Left cardiac atrium (tissue), 4 donors: ENCODE measurements at regions not wholly inside any gene's neighbourhood (a gene's known extent, or its start where the extent isn't known, plus 50 kb on each side); places are given as distances from the start of the nearest gene placed in this dataset.
"Not testable (repeated sequence)": the region's sequence is repeated elsewhere in the genome, so short reads cannot be mapped to it uniquely, and the experiment has no call there.

Experiments used
- ATAC-seq, 2 donors: fragments of 200-7000 bp; cut with Tn5 transposase; one replicate each; pipeline ENCODE4 v1.9.1; 2020; ENCODE audit warnings: mild to moderate bottlenecking in 2 of 2, moderate library complexity in 2 of 2
- DNase-seq: peaks from one replicate; pipeline ENCODE4 v3.0.0-alpha.2; 2020
- intact Hi-C, 2 donors: fragments of 100-400 bp; cut with DNase I; formaldehyde crosslinking; loops; one replicate each; pipeline versions ENCODE4 v1.14.1 to v1.15.1; 2022 to 2023
- donor health status: DM: no; HTN: yes; CAD: no.
- donor health status: DM: no; HTN: yes; CAD: no; lungs with severe emphysema.
- donor health status: DM: yes; HTN: yes; CAD: no.
- donor health status: Dilated cardiomyopathy.

- ATAC-seq (no peak), DNase-seq (no peak)
- intact Hi-C loops: no loop called here
Measured at GRCh38 chr17:14442798-14443528, 142.1 kb downstream of the HS3ST3B1 start.

DNA sequence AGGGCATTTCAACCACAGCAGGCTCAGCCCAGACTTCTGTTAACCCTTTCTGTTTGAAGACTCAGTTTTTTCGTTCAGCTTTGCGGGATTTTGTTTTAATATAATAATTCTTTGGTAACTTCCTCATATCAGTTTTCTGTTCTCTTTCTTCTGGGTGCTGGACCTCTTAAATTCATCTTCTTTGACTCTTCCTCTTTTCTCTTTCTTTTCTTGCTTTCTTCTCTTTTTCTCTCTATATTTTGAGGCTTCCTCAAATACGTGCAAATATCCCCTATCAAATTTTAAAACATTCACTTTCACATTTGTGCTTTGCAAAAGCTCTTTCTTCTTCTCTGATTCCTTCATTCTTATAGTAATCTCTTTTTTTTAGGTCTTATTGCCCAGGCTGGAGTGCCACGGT is 136.3 kb downstream of the HS3ST3B1 start:
- no peak for DNase-seq
- ATAC-seq: no peak
- intact Hi-C loops: no loop called here

DNA sequence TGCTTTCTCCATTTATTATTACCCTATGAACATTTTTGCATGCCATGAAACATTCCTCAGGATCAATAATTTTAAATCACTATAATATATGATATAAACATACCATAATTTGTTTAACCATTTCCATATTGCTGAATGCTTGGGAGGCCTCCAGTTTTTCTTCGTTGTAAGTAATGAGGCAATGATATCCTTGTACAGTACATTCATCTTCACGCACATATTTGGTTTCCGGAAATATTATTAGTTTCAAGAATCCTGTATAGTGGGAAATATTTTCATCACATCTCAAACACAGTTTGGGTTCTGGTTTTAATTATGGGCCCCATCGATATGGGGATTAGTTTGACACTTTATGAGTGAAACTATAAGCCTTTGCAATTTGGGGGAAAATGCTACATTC is 135.4 kb downstream of the HS3ST3B1 start:
- ATAC-seq (no peak), DNase-seq (no peak)
- intact Hi-C loops: no loop called here

DNA sequence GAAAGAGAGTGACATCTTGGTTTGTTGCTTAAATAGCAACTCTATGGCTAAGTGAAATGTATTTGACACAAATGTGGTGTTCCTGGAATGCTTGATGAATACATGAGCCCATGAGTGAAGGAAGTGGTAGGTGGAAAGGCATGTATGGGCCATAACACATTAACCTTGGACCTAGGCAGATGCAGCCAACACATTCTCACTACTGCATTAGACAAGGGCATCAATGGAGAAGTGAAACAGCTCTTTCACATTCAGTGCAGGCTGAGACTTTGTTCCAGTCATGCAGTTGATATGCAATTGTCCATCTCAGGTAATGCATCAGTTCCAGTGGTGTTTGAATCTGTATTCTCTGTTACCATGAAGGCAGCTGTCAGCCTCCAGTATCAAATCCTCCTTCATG is 133.6 kb downstream of the HS3ST3B1 start:
- no peak for ATAC-seq
- intact Hi-C loops: no loop called here

DNA sequence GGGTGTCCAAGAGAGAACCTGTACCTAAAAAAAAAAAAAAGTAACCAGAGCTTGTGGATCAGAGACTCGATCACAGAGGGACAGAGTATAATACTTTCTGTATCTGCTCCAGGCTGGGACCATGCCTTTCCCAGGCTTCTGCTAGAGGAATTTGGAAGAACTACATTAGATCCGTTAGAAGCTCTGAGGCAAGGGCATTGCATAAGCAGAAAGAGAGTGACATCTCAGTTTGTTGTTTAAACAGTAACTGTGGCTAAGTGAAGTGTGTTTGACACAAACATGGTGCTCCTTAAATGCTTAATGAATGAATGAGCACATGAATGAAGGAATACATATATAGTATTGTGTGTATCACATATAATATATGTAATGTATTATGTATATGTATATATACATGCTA is 131.2 kb downstream of the HS3ST3B1 start:
- DNase-seq (no peak), ATAC-seq (no peak)
- intact Hi-C loops: no loop called here

More for the DNA sequence above, 133.6 kb downstream of the HS3ST3B1 start:
- no peak for DNase-seq

GRCh38 chr17:14429084-14429483 is 128.2 kb downstream of the HS3ST3B1 start:
- ATAC-seq (no peak), DNase-seq (no peak)
- intact Hi-C loops: no loop called here

DNA sequence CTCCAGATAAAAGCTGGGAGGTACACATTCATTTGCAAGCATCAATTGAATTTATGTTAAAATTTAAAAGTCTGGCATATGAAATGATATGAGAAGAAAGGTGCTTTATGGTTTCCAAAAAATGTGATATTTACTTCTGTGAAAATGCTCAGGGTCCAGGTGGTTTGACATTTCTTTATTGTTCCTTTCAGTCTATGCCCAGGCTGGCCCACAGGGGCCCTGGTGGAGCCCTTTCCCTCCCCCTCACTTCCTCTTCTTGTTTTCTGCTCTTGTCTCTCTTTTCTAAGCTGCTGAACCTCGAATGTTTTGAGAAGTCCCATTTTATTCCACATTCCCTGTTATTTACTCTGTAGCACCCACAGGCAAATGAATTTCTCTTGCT is 127.8 kb downstream of the HS3ST3B1 start:
- peak in 1 of 2 donors; percentile 65 for ATAC-seq
- intact Hi-C loops: no loop called here
- no peak for DNase-seq

- ATAC-seq: peak; percentile 46 to 84
- no peak for DNase-seq
- intact Hi-C loops: no loop called here
Measured at GRCh38 chr17:14427900-14428647, 127.2 kb downstream of the HS3ST3B1 start.

DNA sequence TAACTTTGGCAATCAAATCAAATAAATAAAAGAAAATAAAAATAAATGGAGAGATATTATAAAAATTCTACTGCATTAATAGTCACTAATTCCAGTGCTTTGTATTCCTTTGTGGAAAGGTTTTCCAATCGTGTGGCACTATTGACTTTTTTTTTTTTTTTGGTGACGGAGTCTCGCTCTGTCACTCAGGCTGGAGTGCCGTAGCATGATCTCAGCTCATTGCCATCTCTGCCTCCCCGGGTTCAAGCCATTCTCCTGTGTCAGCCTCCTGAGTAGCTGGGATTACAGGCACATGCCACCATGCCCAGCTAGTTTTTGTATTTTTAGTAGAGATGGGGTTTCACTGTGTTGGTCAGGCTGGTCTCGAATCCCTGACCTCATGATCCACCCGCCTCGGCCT is 122.3 kb downstream of the HS3ST3B1 start:
- intact Hi-C loops, ATAC-seq, DNase-seq: not testable (repeated sequence)

GRCh38 chr17:14417336-14417735 is 116.5 kb downstream of the HS3ST3B1 start:
- ATAC-seq (no peak), DNase-seq (no peak)
- intact Hi-C loops: no loop called here

GRCh38 chr17:14409292-14409691 is 108.4 kb downstream of the HS3ST3B1 start:
- intact Hi-C loops: no loop called here
- no peak for DNase-seq
- no peak for ATAC-seq

DNA sequence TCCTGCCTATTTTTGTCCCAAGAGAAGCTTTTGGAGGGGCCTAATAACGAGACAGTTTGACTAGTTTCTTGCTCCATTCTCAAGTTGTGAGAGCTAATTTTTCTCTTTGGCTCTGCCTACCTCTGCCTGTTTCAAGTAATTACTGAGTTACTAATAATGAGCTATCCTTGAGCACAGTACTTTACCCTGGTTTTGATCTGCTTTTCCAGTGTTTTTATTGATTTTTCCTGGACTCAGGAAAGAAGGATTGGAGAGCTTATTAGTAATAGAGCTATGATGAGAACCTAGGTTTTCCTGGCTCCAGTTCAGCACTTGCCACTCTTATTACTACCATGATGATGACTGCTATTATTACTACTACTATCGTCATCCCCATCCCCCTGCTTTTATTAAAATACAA is 106.7 kb downstream of the HS3ST3B1 start:
- intact Hi-C loops: no loop called here
- DNase-seq: no peak
- ATAC-seq: no peak

- ATAC-seq (no peak), DNase-seq (no peak)
- intact Hi-C loops: no loop called here
Measured at GRCh38 chr17:14405189-14405588, 104.3 kb downstream of the HS3ST3B1 start.
